Bronchial epithelial cell (primary cell): ENCODE measurements at regions not wholly inside any gene's neighbourhood (a gene's known extent, or its start where the extent isn't known, plus 50 kb on each side); places are given as distances from the start of the nearest gene placed in this dataset.

Source experiments
- DNase-seq: peaks from one replicate; pipeline ENCODE4 v3.0.0-alpha.2; 2010; ENCODE audit warnings: low read depth
- FAIRE-seq: peaks from 2 replicates; lab custom pipeline; 2011; peaks lifted over from hg19 to GRCh38; lab: Jason Lieb, UNC
- H3K27me3 ChIP-seq: 2 replicates; pipeline ENCODE4 v1.5.1; 2011; ENCODE audit warnings: low read length; ENCODE audit not compliant: control insufficient read depth, insufficient read depth
- H3K36me3 ChIP-seq: 2 replicates; pipeline ENCODE4 v1.5.1; 2011; ENCODE audit warnings: low read length; ENCODE audit not compliant: control insufficient read depth, insufficient read depth
- H3K4me3 ChIP-seq: 2 replicates; pipeline ENCODE4 v1.5.1; 2011; ENCODE audit warnings: mild to moderate bottlenecking, low read depth, low read length, control low read depth
- CTCF ChIP-seq: IDR thresholded peaks from 2 replicates; pipeline ENCODE4 v1.5.1; 2011; ENCODE audit warnings: mild to moderate bottlenecking, moderate library complexity, low read length, control low read depth, inconsistent platforms; ENCODE audit not compliant: insufficient read depth, severe bottlenecking

DNA sequence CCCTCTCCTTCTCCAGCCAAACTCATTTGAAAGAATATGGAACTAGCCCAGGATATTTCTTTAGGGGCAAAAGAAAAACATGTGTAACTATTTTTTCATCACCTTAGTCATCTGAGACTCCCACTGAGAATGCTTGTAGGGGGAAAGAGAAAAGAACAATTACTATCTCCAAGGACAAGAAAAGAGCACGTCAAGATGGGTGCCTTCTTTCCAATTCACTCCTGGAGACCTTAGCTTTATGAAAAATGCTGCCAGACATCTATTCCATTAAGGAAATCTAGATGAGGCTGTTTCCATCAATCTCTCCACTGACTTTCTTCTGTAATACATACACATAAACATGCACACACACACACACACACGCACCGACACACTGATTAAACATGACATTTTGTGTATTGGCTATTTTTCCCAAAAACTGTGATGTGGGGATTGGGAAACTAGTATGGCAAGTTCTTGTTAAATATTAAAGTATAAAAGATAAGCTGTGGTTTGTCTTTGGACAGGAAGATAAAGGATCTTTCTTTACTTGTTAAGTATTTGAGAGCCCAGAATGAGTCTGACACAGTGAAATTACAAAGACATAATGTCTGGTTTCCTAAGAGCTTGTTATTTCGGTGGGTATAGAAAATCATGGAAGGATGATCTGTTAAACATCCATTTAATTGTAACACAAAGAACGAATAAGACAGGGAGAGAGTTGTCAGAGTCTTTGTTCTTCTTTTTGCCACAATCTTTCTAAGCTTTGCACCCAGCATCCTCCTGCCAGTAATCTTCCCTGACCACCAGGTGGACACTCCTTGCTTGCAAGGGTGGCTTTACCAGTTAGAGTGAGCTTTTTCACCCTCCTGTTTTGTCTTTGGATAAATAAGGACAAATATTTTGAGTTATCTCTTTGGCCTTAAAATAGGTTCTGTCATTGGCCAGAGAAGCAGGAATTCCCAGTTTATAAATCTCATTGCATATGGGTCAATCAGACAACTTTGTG, 177.3 kb upstream of the TMEM72 start:
- Histone ChIP-seq H3K27me3 (no peaks in the 10 kb centered on the region), H3K36me3 (no peaks in the 10 kb centered on the region), H3K4me3 (no peak overlapping the region)
- FAIRE-seq (no peak), DNase-seq (no peak)
- no peak for TF ChIP-seq CTCF

DNA sequence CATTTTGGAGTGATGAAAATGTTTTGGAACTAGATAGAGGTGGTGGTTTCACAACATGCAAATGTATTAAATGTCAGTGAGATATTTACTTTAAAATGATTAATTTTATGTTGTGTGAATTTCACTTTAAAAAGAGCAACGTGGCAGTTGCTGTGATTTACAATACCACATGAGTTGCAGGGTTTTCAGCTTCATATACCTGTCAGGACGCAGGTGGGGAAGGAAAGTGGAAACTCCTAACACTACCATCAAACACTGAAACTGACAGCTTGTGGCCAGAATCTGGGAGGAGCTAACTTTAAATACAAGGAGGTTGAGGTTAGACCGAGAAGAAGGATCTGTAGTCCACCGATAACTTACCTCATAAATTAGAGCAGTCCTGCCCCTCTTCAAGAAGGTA, 168.9 kb upstream of the TMEM72 start:
- no peak overlapping the region for H3K4me3 ChIP-seq
- DNase-seq (no peak), FAIRE-seq (no peak)
- no peaks in the 10 kb centered on the region for H3K27me3 ChIP-seq
- H3K36me3 ChIP-seq: no peaks in the 10 kb centered on the region
- no peak for TF ChIP-seq CTCF

GRCh38 chr10:44743535-44743934, 167.6 kb upstream of the TMEM72 start:
- no peak for FAIRE-seq
- no peak for TF ChIP-seq CTCF
- no peak for DNase-seq
- Histone ChIP-seq H3K36me3 (no peaks in the 10 kb centered on the region), H3K27me3 (no peaks in the 10 kb centered on the region), H3K4me3 (no peak overlapping the region)

DNA sequence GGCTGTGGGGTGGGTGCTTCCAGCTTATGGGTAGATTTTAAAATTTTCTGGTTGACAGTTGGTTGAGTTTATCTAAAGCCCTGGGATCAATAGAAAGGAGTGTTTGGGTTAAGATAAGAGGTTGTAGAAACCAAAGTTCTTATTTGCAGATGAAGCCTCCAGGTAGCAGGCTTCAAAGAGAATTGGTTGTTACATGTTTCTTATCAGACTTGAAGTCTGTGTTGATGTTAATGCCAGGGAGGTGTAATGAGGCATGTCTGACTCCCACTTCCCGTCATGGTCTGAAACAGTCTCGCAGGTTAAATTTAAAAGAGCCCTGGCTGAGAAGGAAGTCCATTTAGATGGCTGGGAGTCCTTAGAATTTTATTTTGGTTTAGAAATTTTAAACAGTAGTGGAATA, 165.2 kb upstream of the TMEM72 start:
- TF ChIP-seq CTCF: no peak
- Histone ChIP-seq H3K36me3 (no peaks in the 10 kb centered on the region), H3K27me3 (no peaks in the 10 kb centered on the region), H3K4me3 (no peak overlapping the region)
- FAIRE-seq (no peak), DNase-seq (peak; percentile 51)

GRCh38 chr10:44747593-44748172, 163.5 kb upstream of the TMEM72 start:
- Histone ChIP-seq H3K36me3 (no peaks in the 10 kb centered on the region), H3K4me3 (no peak overlapping the region), H3K27me3 (no peaks in the 10 kb centered on the region)
- no peak for DNase-seq
- no peak for TF ChIP-seq CTCF
- no peak for FAIRE-seq
